Epithelial cell of proximal tubule (primary cell): ENCODE measurements at regions not wholly inside any gene's neighbourhood (a gene's known extent, or its start where the extent isn't known, plus 50 kb on each side); places are given as distances from the start of the nearest gene placed in this dataset.

Experiments
- DNase-seq: peaks from one replicate; pipeline ENCODE4 v3.0.0-alpha.2; 2011; ENCODE audit warnings: low read depth
- H3K4me3 ChIP-seq: 2 replicates; pipeline ENCODE4 v1.5.1; 2011; ENCODE audit warnings: low read depth, mild to moderate bottlenecking, low read length
- TF ChIP-seq, protein P1 (sequence below): conservative IDR thresholded peaks from 2 replicates; pipeline ENCODE4 v1.5.1; 2012; ENCODE audit warnings: low read depth, mild to moderate bottlenecking, low read length

DNA sequence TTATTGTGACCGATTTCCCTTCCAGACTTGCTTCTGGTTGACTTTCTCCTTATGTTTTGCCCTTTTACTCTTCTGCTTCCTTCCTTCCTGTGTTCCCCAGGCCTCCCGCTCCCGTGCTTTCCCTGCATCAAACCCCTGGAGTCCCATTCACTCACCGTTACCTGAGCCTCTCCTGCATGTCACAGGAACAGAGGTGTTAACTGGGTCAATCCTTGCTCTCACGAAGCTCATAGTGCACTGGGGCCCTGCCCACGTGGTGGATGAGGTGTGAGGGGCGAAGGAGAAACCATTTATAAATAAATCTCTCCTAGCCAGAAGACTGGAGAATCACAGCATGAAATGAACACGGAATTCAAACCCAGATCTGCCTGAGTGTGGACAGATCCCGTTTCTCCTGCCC, 83.1 kb upstream of the MSX1 start:
- H3K4me3 ChIP-seq = no peak overlapping the region
- TF ChIP-seq, protein P1, sequence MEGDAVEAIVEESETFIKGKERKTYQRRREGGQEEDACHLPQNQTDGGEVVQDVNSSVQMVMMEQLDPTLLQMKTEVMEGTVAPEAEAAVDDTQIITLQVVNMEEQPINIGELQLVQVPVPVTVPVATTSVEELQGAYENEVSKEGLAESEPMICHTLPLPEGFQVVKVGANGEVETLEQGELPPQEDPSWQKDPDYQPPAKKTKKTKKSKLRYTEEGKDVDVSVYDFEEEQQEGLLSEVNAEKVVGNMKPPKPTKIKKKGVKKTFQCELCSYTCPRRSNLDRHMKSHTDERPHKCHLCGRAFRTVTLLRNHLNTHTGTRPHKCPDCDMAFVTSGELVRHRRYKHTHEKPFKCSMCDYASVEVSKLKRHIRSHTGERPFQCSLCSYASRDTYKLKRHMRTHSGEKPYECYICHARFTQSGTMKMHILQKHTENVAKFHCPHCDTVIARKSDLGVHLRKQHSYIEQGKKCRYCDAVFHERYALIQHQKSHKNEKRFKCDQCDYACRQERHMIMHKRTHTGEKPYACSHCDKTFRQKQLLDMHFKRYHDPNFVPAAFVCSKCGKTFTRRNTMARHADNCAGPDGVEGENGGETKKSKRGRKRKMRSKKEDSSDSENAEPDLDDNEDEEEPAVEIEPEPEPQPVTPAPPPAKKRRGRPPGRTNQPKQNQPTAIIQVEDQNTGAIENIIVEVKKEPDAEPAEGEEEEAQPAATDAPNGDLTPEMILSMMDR = no peak
- DNase-seq = no peak

DNA sequence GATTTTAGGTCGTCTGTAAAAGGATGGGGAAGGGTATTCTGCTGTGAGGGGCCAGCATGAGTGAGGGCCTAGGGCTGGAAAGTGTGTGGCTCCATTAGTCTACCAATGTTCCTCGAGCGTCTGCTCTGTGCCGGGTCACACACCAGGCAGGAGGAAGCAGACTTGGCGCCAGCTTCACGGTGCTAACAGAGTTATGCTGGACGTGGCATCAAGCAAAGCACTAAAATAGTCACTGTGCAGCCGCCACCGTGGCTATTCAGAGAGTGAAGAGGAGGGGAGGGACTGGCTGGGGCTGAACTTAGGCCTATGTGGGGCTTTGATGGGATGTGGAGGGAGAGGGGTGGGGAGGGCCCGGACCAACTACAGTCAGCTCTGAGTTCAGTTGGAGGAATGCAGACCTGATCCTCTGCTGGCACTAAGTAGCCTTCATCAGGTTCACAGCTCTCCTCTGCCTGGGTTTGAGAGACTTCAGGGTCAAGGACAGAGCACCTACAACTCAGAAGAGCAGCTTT, 83.9 kb upstream of the MSX1 start:
- no peak overlapping the region for H3K4me3 ChIP-seq
- no peak for DNase-seq
- TF ChIP-seq, protein P1 = no peak

DNA sequence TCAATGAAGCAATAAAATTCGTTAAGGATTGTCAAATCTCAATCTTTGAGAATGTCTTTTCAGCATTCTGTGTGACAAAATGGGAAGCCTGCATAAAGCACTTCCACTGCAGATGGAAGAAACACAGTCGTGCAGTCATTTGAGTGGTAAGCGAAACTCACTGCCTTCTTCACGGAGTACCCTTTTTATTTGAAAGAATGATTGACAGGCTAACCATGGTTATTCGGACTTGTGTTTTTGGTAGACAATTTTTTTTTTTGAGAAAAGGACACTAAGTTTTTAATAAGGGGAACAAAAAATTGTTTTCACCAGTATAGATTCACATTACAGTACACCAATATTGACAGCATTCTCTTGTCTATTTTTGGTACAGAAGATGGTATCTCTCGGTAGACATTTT, 86.9 kb upstream of the MSX1 start:
- TF ChIP-seq, protein P1 = no peak
- DNase-seq = no peak
- no peak overlapping the region for H3K4me3 ChIP-seq

DNA sequence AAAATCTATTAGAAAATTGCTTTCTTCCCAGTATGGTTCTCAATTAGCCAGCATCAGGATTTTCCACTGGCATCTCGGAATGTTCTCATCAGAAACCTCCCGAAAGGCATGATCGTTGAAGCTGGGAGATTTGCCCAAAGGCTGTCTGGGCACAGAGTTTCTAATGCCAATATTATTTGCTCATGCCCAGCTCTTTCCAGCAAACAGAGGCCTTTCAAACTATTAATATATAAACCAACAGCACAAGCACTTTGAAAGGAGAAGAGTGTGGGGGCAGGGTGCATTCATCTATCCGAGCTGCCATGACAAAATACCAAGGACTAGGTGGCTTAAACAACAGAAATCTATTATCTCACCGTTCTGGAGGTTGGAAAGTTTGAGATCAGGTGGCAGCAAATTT, 88.3 kb upstream of the MSX1 start:
- no peak overlapping the region for H3K4me3 ChIP-seq
- no peak for DNase-seq
- TF ChIP-seq, protein P1 = no peak

DNA sequence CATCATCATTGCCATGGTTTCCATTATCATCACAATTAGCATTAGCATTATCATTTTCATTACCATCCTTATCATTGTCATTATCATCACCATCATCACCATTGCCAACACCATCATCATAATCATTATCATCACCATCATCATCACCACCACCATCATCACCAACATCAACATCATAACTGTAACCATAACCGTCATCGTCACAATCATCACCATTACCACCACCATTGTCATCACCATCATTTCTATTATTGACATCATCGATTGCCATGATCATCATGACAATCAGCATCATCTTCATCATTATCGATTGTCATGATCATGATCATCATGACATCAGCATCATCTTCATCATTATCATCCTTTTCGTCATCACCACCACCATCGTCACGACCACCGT, 88.9 kb upstream of the MSX1 start:
- no peak for DNase-seq
- TF ChIP-seq, protein P1 = no peak
- H3K4me3 ChIP-seq = no peak overlapping the region

DNA sequence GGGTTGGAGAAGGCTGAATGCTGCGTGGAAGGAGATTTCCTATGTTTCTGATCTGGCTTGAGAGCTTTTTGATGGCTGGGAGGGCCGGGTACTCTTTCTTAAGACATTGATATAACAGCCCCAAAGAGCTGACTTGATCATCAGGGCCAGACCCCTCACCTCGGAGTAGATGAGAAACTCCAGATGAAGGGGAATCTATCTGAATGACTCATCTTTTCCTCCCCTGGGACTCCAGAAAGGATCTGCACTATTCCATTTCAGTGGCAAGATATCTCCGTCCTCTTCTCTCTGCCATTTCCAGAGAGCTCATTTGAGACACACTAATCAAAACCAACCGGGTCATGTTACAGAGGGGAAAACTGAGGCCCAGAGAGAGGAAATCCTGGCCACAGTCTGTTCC, 92.9 kb upstream of the MSX1 start:
- TF ChIP-seq, protein P1 = no peak
- no peak overlapping the region for H3K4me3 ChIP-seq
- no peak for DNase-seq

DNA sequence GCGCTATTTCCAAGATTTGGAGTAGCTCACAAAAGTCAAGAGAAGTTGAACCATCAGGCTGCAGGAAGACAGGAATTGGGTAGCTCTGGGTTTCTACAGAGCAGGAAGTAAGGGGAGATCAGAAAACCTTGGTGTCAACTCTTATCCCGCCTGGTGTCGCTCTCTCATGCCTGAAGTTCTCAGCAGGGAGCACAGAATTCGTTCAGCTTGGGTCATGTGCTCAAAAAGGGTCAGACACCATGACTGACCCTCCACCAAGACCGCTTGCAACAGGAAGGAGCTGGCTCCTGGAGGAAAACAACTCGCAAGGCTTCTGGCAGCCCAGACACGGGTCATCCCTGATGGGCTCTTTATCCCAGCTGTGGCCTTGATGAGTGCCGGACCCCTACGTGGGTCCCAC, 93.7 kb upstream of the MSX1 start:
- H3K4me3 ChIP-seq = no peak overlapping the region
- TF ChIP-seq, protein P1 = no peak
- no peak for DNase-seq
